ENCODE measurements at regions not wholly inside any gene's neighbourhood (a gene's known extent, or its start where the extent isn't known, plus 50 kb on each side); places are given as distances from the start of the nearest gene placed in this dataset.

- TF ChIP-seq POLR2AphosphoS5 (IDR thresholded peaks at IDR 0.05) = no peak
- no peak for TF ChIP-seq CTCF (IDR thresholded peaks at IDR 0.05 in 8 of 11, conservative IDR thresholded peaks at IDR 0.05 in 3 of 11)
- no peak for TF ChIP-seq POLR2A (IDR thresholded peaks at IDR 0.05)
Observed at GRCh38 chr5:167375125-167375524, 916.3 kb upstream of the WWC1 start.
